OCI-LY1 (cell line): ENCODE measurements at regions not wholly inside any gene's neighbourhood (a gene's known extent, or its start where the extent isn't known, plus 50 kb on each side); places are given as distances from the start of the nearest gene placed in this dataset.

Experiments
- H2AFZ ChIP-seq: fragments of 200-600 bp; sonication (generic), shearing (Covaris generic); 2 replicates; pipeline ENCODE4 v1.6.0; 2014; ENCODE audit warnings: antibody characterized with exemption, mild to moderate bottlenecking, low read length
- H3F3A ChIP-seq: fragments of 200-600 bp; sonication (generic), shearing (Covaris generic); 2 replicates; pipeline ENCODE4 v1.6.0; 2014; ENCODE audit warnings: mild to moderate bottlenecking, antibody characterized with exemption, low read length, moderate library complexity; ENCODE audit not compliant: insufficient read depth
- H3K27ac ChIP-seq: fragments of 200-600 bp; sonication (generic); 2 replicates; pipeline ENCODE4 v1.5.1; 2014; ENCODE audit warnings: low read length, mixed run types, mild to moderate bottlenecking, low read depth; ENCODE audit not compliant: poor library complexity, severe bottlenecking
- H3K27me3 ChIP-seq: fragments of 200-600 bp; sonication (generic); 2 replicates; pipeline ENCODE4 v1.6.0; 2014; ENCODE audit warnings: antibody characterized with exemption, mild to moderate bottlenecking, low read length, moderate library complexity; ENCODE audit not compliant: insufficient read depth
- H3K36me3 ChIP-seq: fragments of 200-600 bp; sonication (generic); 2 replicates; pipeline ENCODE4 v1.6.1; 2014; ENCODE audit warnings: mild to moderate bottlenecking, antibody characterized with exemption, low read length, moderate library complexity, mixed read lengths; ENCODE audit not compliant: insufficient read depth
- H3K4me1 ChIP-seq: fragments of 200-600 bp; sonication (generic); 2 replicates; pipeline ENCODE4 v1.5.1; 2014; ENCODE audit warnings: mild to moderate bottlenecking, low read length, moderate library complexity; ENCODE audit not compliant: insufficient read depth, severe bottlenecking
- H3K4me2 ChIP-seq: fragments of 200-600 bp; sonication (generic), shearing (Covaris generic); 2 replicates; pipeline ENCODE4 v1.6.1; 2014; ENCODE audit warnings: low read length
- H3K4me3 ChIP-seq: fragments of 200-600 bp; sonication (generic); 2 replicates; pipeline ENCODE4 v1.5.1; 2014; ENCODE audit warnings: low read length, low read depth, mild to moderate bottlenecking, mixed read lengths; ENCODE audit not compliant: poor library complexity, severe bottlenecking
- H3K79me2 ChIP-seq: fragments of 200-600 bp; shearing (Covaris generic); 2 replicates; pipeline ENCODE4 v1.6.1; 2016; ENCODE audit warnings: mixed run types, low read length, mixed read lengths; ENCODE audit not compliant: insufficient read depth
- H3K9ac ChIP-seq: fragments of 200-600 bp; sonication (generic), shearing (Covaris generic); 2 replicates; pipeline ENCODE4 v1.6.1; 2014; ENCODE audit warnings: mild to moderate bottlenecking, low read length, mixed read lengths
- H3K9me2 ChIP-seq: fragments of 200-600 bp; sonication (generic), shearing (Covaris generic); 2 replicates; pipeline ENCODE4 v1.6.1; 2014; ENCODE audit warnings: low read depth, mild to moderate bottlenecking, low read length, mixed read lengths
- H3K9me3 ChIP-seq: fragments of 200-600 bp; shearing (Covaris generic); 2 replicates; pipeline ENCODE4 v1.6.1; 2014; ENCODE audit warnings: low read length, mixed read lengths
- H4K20me1 ChIP-seq: fragments of 200-600 bp; sonication (generic), shearing (Covaris generic); 2 replicates; pipeline ENCODE4 v1.6.0; 2016; ENCODE audit warnings: mild to moderate bottlenecking, low read length; ENCODE audit not compliant: insufficient read depth
- EZH2 ChIP-seq: fragments of 200-600 bp; sonication (generic), shearing (Covaris generic); IDR thresholded peaks from 2 replicates; pipeline ENCODE4 v1.8.0; 2017; ENCODE audit warnings: borderline replicate concordance, mixed run types, mild to moderate bottlenecking, antibody characterized with exemption, low read length, moderate library complexity, mixed read lengths
- TF ChIP-seq, protein P1 (sequence below): fragments of 200-600 bp; sonication (generic), shearing (Covaris generic); IDR thresholded peaks from 2 replicates; pipeline ENCODE4 v1.5.1; 2017; ENCODE audit warnings: mild to moderate bottlenecking, antibody characterized with exemption, low read length, moderate library complexity, mixed read lengths

DNA sequence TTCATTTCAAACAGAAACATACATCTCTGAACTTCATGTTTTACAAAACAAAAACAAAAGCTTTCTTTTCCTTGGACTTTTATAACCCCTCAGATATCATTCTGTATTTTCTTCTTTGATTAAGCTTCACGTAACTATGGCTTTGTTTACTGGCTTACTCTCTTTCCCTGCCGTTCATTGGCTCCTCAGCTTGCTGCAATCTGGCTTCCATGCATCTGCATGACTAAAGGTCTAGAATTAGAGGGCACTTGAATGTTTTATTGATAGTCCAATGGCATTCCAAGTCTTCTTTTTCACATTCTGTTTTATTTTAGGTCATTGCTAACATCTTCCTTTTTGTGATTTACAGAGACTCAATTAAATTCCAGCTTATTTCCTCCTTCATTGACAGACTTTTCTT lies 487.6 kb downstream of the GRXCR1 start:
- H3K4me3 ChIP-seq, result no peak overlapping the region
- no peaks in the 10 kb centered on the region for H4K20me1 ChIP-seq
- H3K9ac ChIP-seq, result no peak overlapping the region
- no peak for TF ChIP-seq EZH2
- TF ChIP-seq, protein P1, sequence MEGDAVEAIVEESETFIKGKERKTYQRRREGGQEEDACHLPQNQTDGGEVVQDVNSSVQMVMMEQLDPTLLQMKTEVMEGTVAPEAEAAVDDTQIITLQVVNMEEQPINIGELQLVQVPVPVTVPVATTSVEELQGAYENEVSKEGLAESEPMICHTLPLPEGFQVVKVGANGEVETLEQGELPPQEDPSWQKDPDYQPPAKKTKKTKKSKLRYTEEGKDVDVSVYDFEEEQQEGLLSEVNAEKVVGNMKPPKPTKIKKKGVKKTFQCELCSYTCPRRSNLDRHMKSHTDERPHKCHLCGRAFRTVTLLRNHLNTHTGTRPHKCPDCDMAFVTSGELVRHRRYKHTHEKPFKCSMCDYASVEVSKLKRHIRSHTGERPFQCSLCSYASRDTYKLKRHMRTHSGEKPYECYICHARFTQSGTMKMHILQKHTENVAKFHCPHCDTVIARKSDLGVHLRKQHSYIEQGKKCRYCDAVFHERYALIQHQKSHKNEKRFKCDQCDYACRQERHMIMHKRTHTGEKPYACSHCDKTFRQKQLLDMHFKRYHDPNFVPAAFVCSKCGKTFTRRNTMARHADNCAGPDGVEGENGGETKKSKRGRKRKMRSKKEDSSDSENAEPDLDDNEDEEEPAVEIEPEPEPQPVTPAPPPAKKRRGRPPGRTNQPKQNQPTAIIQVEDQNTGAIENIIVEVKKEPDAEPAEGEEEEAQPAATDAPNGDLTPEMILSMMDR, result no peak
- no peaks in the 10 kb centered on the region for H3K79me2 ChIP-seq
- H3K9me2 ChIP-seq, result no peaks in the 10 kb centered on the region
- H2AFZ ChIP-seq, result no peak overlapping the region
- no peaks in the 10 kb centered on the region for H3F3A ChIP-seq
- no peaks in the 10 kb centered on the region for H3K9me3 ChIP-seq
- no peak overlapping the region for H3K4me2 ChIP-seq
- H3K36me3 ChIP-seq, result no peaks in the 10 kb centered on the region
- no peak overlapping the region for H3K27ac ChIP-seq
- H3K4me1 ChIP-seq, result no peaks in the 10 kb centered on the region
- H3K27me3 ChIP-seq, result no peaks in the 10 kb centered on the region

DNA sequence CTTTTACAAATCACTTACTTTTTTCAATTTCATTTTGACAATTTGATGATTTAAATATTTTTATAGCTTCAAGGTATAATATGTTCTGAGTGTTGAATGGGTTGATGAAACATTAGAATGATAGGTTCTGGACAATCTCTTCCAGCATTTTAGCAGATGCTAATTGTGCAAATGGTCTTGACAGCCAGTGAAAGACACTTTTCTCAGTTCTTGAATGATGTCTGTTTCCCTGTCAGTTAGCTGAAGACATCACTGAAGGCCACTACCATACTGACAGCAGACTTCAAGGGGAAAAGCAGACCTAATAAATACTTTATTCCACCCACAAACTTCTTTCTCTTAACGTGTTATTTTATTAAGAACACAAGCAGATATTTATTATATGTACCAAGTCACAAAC lies 498.6 kb downstream of the GRXCR1 start:
- Histone ChIP-seq H3K27ac (no peak overlapping the region), H3K9me2 (no peaks in the 10 kb centered on the region), H3F3A (no peaks in the 10 kb centered on the region), H3K9me3 (no peaks in the 10 kb centered on the region), H3K27me3 (no peaks in the 10 kb centered on the region), H2AFZ (no peak overlapping the region), H3K4me1 (no peaks in the 10 kb centered on the region), H3K79me2 (no peaks in the 10 kb centered on the region), H3K4me3 (no peak overlapping the region), H4K20me1 (no peaks in the 10 kb centered on the region), H3K36me3 (no peaks in the 10 kb centered on the region), H3K9ac (no peak overlapping the region), H3K4me2 (no peak overlapping the region)
- TF ChIP-seq, protein P1, result no peak

GRCh38 chr4:43394976-43395375 lies 502.5 kb downstream of the GRXCR1 start:
- H3K4me3 ChIP-seq, result no peak overlapping the region
- no peaks in the 10 kb centered on the region for H3K4me1 ChIP-seq

More at GRCh38 chr4:43394976-43395375, 502.5 kb downstream of the GRXCR1 start:
- no peaks in the 10 kb centered on the region for H3F3A ChIP-seq
- no peaks in the 10 kb centered on the region for H3K79me2 ChIP-seq
- H3K9me2 ChIP-seq, result no peaks in the 10 kb centered on the region
- H3K9me3 ChIP-seq, result no peaks in the 10 kb centered on the region
- H2AFZ ChIP-seq, result no peak overlapping the region
- no peak overlapping the region for H3K4me2 ChIP-seq
- TF ChIP-seq, protein P1, result no peak
- TF ChIP-seq EZH2, result no peak
- no peak overlapping the region for H3K9ac ChIP-seq
- H4K20me1 ChIP-seq, result no peaks in the 10 kb centered on the region
- H3K27me3 ChIP-seq, result no peaks in the 10 kb centered on the region
- H3K27ac ChIP-seq, result no peak overlapping the region
- no peaks in the 10 kb centered on the region for H3K36me3 ChIP-seq
